ENCODE measurements at regions not wholly inside any gene's neighbourhood (a gene's known extent, or its start where the extent isn't known, plus 50 kb on each side); places are given as distances from the start of the nearest gene placed in this dataset.

- Histone ChIP-seq H3K4me1 (ENCODE audit: control insufficient read depth in 1 of 2, insufficient read depth in 2 of 2, low read length in 2 of 2) (no peaks in the 10 kb centered on the region), H3K27ac (ENCODE audit: low read depth, low read length) (no peak overlapping the region), H3K27me3 (ENCODE audit: control insufficient read depth in 1 of 2, insufficient read depth in 2 of 2, low read length in 2 of 2) (no peaks in the 10 kb centered on the region), H3K36me3 (ENCODE audit: control insufficient read depth in 1 of 2, insufficient read depth in 2 of 2, low read length in 2 of 2) (no peaks in the 10 kb centered on the region), H3K4me3 (ENCODE audit: low read depth in 1 of 2, low read length in 2 of 2) (no peak overlapping the region), H3K9ac (ENCODE audit: low read depth in 1 of 2, low read length in 2 of 2) (no peak overlapping the region), H3K9me3 (ENCODE audit: control insufficient read depth in 1 of 2, low read length in 2 of 2) (no peaks in the 10 kb centered on the region)
These were observed 309.7 kb upstream of the TENM3 start for GRCh38 chr4:181933471-181933870.

GRCh38 chr4:181938631-181939030 is 304.6 kb upstream of the TENM3 start:
- no peak overlapping the region for H3K27ac ChIP-seq (ENCODE audit: low read depth, low read length)

GRCh38 chr4:181939199-181939945 is 303.8 kb upstream of the TENM3 start:
- H3K9me3 ChIP-seq (ENCODE audit: control insufficient read depth in 1 of 2, low read length in 2 of 2) = no peaks in the 10 kb centered on the region
- H3K4me1 ChIP-seq (ENCODE audit: control insufficient read depth in 1 of 2, insufficient read depth in 2 of 2, low read length in 2 of 2) = no peaks in the 10 kb centered on the region
- H3K4me3 ChIP-seq (ENCODE audit: low read depth in 1 of 2, low read length in 2 of 2) = no peak overlapping the region
- no peaks in the 10 kb centered on the region for H3K36me3 ChIP-seq (ENCODE audit: control insufficient read depth in 1 of 2, insufficient read depth in 2 of 2, low read length in 2 of 2)
- H3K27me3 ChIP-seq (ENCODE audit: control insufficient read depth in 1 of 2, insufficient read depth in 2 of 2, low read length in 2 of 2) = no peaks in the 10 kb centered on the region
- no peak overlapping the region for H3K27ac ChIP-seq (ENCODE audit: low read depth, low read length)
- no peak overlapping the region for H3K9ac ChIP-seq (ENCODE audit: low read depth in 1 of 2, low read length in 2 of 2)

More at GRCh38 chr4:181938631-181939030, 304.6 kb upstream of the TENM3 start:
- Histone ChIP-seq H3K4me1 (ENCODE audit: control insufficient read depth in 1 of 2, insufficient read depth in 2 of 2, low read length in 2 of 2) (no peaks in the 10 kb centered on the region), H3K36me3 (ENCODE audit: control insufficient read depth in 1 of 2, insufficient read depth in 2 of 2, low read length in 2 of 2) (no peaks in the 10 kb centered on the region), H3K4me3 (ENCODE audit: low read depth in 1 of 2, low read length in 2 of 2) (no peak overlapping the region), H3K9me3 (ENCODE audit: control insufficient read depth in 1 of 2, low read length in 2 of 2) (no peaks in the 10 kb centered on the region), H3K9ac (ENCODE audit: low read depth in 1 of 2, low read length in 2 of 2) (no peak overlapping the region), H3K27me3 (ENCODE audit: control insufficient read depth in 1 of 2, insufficient read depth in 2 of 2, low read length in 2 of 2) (no peaks in the 10 kb centered on the region)

GRCh38 chr4:181944527-181944926 is 298.7 kb upstream of the TENM3 start:
- H3K36me3 ChIP-seq (ENCODE audit: control insufficient read depth in 1 of 2, insufficient read depth in 2 of 2, low read length in 2 of 2) = no peaks in the 10 kb centered on the region
- H3K4me1 ChIP-seq (ENCODE audit: control insufficient read depth in 1 of 2, insufficient read depth in 2 of 2, low read length in 2 of 2) = no peaks in the 10 kb centered on the region
- no peak overlapping the region for H3K9ac ChIP-seq (ENCODE audit: low read depth in 1 of 2, low read length in 2 of 2)
- H3K27ac ChIP-seq (ENCODE audit: low read depth, low read length) = no peak overlapping the region
- no peaks in the 10 kb centered on the region for H3K27me3 ChIP-seq (ENCODE audit: control insufficient read depth in 1 of 2, insufficient read depth in 2 of 2, low read length in 2 of 2)
- no peak overlapping the region for H3K4me3 ChIP-seq (ENCODE audit: low read depth in 1 of 2, low read length in 2 of 2)
- H3K9me3 ChIP-seq (ENCODE audit: control insufficient read depth in 1 of 2, low read length in 2 of 2) = no peaks in the 10 kb centered on the region

- Histone ChIP-seq H3K4me1 (ENCODE audit: control insufficient read depth in 1 of 2, insufficient read depth in 2 of 2, low read length in 2 of 2) (no peaks in the 10 kb centered on the region), H3K27me3 (ENCODE audit: control insufficient read depth in 1 of 2, insufficient read depth in 2 of 2, low read length in 2 of 2) (no peaks in the 10 kb centered on the region), H3K4me3 (ENCODE audit: low read depth in 1 of 2, low read length in 2 of 2) (no peak overlapping the region), H3K9me3 (ENCODE audit: control insufficient read depth in 1 of 2, low read length in 2 of 2) (no peaks in the 10 kb centered on the region), H3K27ac (ENCODE audit: low read depth, low read length) (no peak overlapping the region), H3K9ac (ENCODE audit: low read depth in 1 of 2, low read length in 2 of 2) (no peak overlapping the region), H3K36me3 (ENCODE audit: control insufficient read depth in 1 of 2, insufficient read depth in 2 of 2, low read length in 2 of 2) (no peaks in the 10 kb centered on the region)
These were observed 296.3 kb upstream of the TENM3 start for GRCh38 chr4:181946902-181947301.

GRCh38 chr4:181948839-181949382 is 294.3 kb upstream of the TENM3 start:
- H3K4me1 ChIP-seq (ENCODE audit: control insufficient read depth in 1 of 2, insufficient read depth in 2 of 2, low read length in 2 of 2) = peaks cover 4 to 11% of the 10 kb centered on the region in 2 donors
- no peaks in the 10 kb centered on the region for H3K9me3 ChIP-seq (ENCODE audit: control insufficient read depth in 1 of 2, low read length in 2 of 2)
- H3K27ac ChIP-seq (ENCODE audit: low read depth, low read length) = no peak overlapping the region
- H3K36me3 ChIP-seq (ENCODE audit: control insufficient read depth in 1 of 2, insufficient read depth in 2 of 2, low read length in 2 of 2) = no peaks in the 10 kb centered on the region
- no peak overlapping the region for H3K9ac ChIP-seq (ENCODE audit: low read depth in 1 of 2, low read length in 2 of 2)
- no peaks in the 10 kb centered on the region for H3K27me3 ChIP-seq (ENCODE audit: control insufficient read depth in 1 of 2, insufficient read depth in 2 of 2, low read length in 2 of 2)
- H3K4me3 ChIP-seq (ENCODE audit: low read depth in 1 of 2, low read length in 2 of 2) = no peak overlapping the region

GRCh38 chr4:181949704-181950312 is 293.4 kb upstream of the TENM3 start:
- no peak overlapping the region for H3K27ac ChIP-seq (ENCODE audit: low read depth, low read length)
- H3K36me3 ChIP-seq (ENCODE audit: control insufficient read depth in 1 of 2, insufficient read depth in 2 of 2, low read length in 2 of 2) = no peaks in the 10 kb centered on the region
- H3K4me1 ChIP-seq (ENCODE audit: control insufficient read depth in 1 of 2, insufficient read depth in 2 of 2, low read length in 2 of 2) = peaks cover 4 to 11% of the 10 kb centered on the region in 2 donors
- H3K27me3 ChIP-seq (ENCODE audit: control insufficient read depth in 1 of 2, insufficient read depth in 2 of 2, low read length in 2 of 2) = no peaks in the 10 kb centered on the region
- H3K9me3 ChIP-seq (ENCODE audit: control insufficient read depth in 1 of 2, low read length in 2 of 2) = no peaks in the 10 kb centered on the region
- no peak overlapping the region for H3K9ac ChIP-seq (ENCODE audit: low read depth in 1 of 2, low read length in 2 of 2)
- no peak overlapping the region for H3K4me3 ChIP-seq (ENCODE audit: low read depth in 1 of 2, low read length in 2 of 2)

- Histone ChIP-seq H3K27me3 (ENCODE audit: control insufficient read depth in 1 of 2, insufficient read depth in 2 of 2, low read length in 2 of 2) (no peaks in the 10 kb centered on the region), H3K36me3 (ENCODE audit: control insufficient read depth in 1 of 2, insufficient read depth in 2 of 2, low read length in 2 of 2) (no peaks in the 10 kb centered on the region), H3K9me3 (ENCODE audit: control insufficient read depth in 1 of 2, low read length in 2 of 2) (no peaks in the 10 kb centered on the region), H3K27ac (ENCODE audit: low read depth, low read length) (no peak overlapping the region), H3K9ac (ENCODE audit: low read depth in 1 of 2, low read length in 2 of 2) (no peak overlapping the region), H3K4me1 (ENCODE audit: control insufficient read depth in 1 of 2, insufficient read depth in 2 of 2, low read length in 2 of 2) (peaks cover 4 to 11% of the 10 kb centered on the region in 2 donors), H3K4me3 (ENCODE audit: low read depth in 1 of 2, low read length in 2 of 2) (no peak overlapping the region)
These were observed 292.7 kb upstream of the TENM3 start for GRCh38 chr4:181950372-181951127.

- Histone ChIP-seq H3K27me3 (ENCODE audit: control insufficient read depth in 1 of 2, insufficient read depth in 2 of 2, low read length in 2 of 2) (no peaks in the 10 kb centered on the region), H3K36me3 (ENCODE audit: control insufficient read depth in 1 of 2, insufficient read depth in 2 of 2, low read length in 2 of 2) (no peaks in the 10 kb centered on the region), H3K9ac (ENCODE audit: low read depth in 1 of 2, low read length in 2 of 2) (no peak overlapping the region), H3K9me3 (ENCODE audit: control insufficient read depth in 1 of 2, low read length in 2 of 2) (no peaks in the 10 kb centered on the region), H3K4me3 (ENCODE audit: low read depth in 1 of 2, low read length in 2 of 2) (no peak overlapping the region), H3K27ac (ENCODE audit: low read depth, low read length) (no peak overlapping the region), H3K4me1 (ENCODE audit: control insufficient read depth in 1 of 2, insufficient read depth in 2 of 2, low read length in 2 of 2) (peaks cover 4 to 11% of the 10 kb centered on the region in 2 donors)
These were observed 291.9 kb upstream of the TENM3 start for GRCh38 chr4:181951265-181951664.

- Histone ChIP-seq H3K36me3 (ENCODE audit: control insufficient read depth in 1 of 2, insufficient read depth in 2 of 2, low read length in 2 of 2) (no peaks in the 10 kb centered on the region), H3K9me3 (ENCODE audit: control insufficient read depth in 1 of 2, low read length in 2 of 2) (no peaks in the 10 kb centered on the region), H3K9ac (ENCODE audit: low read depth in 1 of 2, low read length in 2 of 2) (no peak overlapping the region), H3K4me3 (ENCODE audit: low read depth in 1 of 2, low read length in 2 of 2) (no peak overlapping the region), H3K27me3 (ENCODE audit: control insufficient read depth in 1 of 2, insufficient read depth in 2 of 2, low read length in 2 of 2) (no peaks in the 10 kb centered on the region), H3K27ac (ENCODE audit: low read depth, low read length) (no peak overlapping the region), H3K4me1 (ENCODE audit: control insufficient read depth in 1 of 2, insufficient read depth in 2 of 2, low read length in 2 of 2) (peaks cover 4 to 11% of the 10 kb centered on the region in 2 donors)
These were observed 290.7 kb upstream of the TENM3 start for GRCh38 chr4:181952478-181952877.
